ENCODE measurements at regions not wholly inside any gene's neighbourhood (a gene's known extent, or its start where the extent isn't known, plus 50 kb on each side); places are given as distances from the start of the nearest gene placed in this dataset.
"Not testable (repeated sequence)": the region's sequence is repeated elsewhere in the genome, so short reads cannot be mapped to it uniquely, and the experiment has no call there.

DNA sequence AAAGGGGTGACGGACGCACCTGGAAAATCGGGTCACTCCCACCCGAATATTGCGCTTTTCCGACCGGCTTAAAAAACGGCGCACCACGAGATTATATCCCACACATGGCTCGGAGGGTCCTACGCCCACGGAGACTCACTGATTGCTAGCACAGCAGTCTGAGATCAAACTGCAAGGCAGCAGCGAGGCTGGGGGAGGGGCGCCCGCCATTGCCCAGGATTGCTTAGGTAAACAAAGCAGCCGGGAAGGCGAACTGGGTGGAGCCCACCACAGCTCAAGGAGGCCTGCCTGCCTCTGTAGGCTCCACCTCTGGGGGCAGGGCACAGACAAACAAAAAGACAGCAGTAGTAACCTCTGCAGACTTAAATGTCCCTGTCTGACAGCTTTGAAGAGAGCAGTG lies 1471.4 kb downstream of the RAPGEF2 start:
- not testable (repeated sequence) for TF ChIP-seq POLR2A (IDR thresholded peaks at IDR 0.05; ENCODE audit: low read length); GATA1 (IDR thresholded peaks at IDR 0.05; ENCODE audit: low read depth, low read length)

Data from erythroblast (primary cell).